WTC11 (cell line): ENCODE measurements at regions not wholly inside any gene's neighbourhood (a gene's known extent, or its start where the extent isn't known, plus 50 kb on each side); places are given as distances from the start of the nearest gene placed in this dataset.

Experiments
- CTCF ChIP-seq: fragments of 200-600 bp; IDR thresholded peaks from 2 replicates; pipeline ENCODE4 v1.8.0; 2022; ENCODE audit warnings: antibody characterized with exemption
- ELF4 ChIP-seq: sonication (generic); formaldehyde crosslinking; IDR thresholded peaks from 2 replicates; pipeline ENCODE4 v1.8.1; 2022; ENCODE audit warnings: low read depth, mild to moderate bottlenecking, moderate library complexity, missing genetic modification reagents
- OVOL2 ChIP-seq: fragments of 250-450 bp; sonication (Bioruptor Pico); IDR thresholded peaks from 2 replicates; pipeline ENCODE4 v1.9.0; 2021; ENCODE audit warnings: mild to moderate bottlenecking, borderline replicate concordance
- USF2 ChIP-seq: sonication (generic); formaldehyde crosslinking; IDR thresholded peaks from 2 replicates; pipeline ENCODE4 v1.8.1; 2023; ENCODE audit warnings: mild to moderate bottlenecking, missing genetic modification reagents, moderate library complexity

- TF ChIP-seq OVOL2 (CRISPR knock-in tag) (no peak), ELF4 (CRISPR knock-in tag) (no peak), CTCF (no peak), USF2 (CRISPR knock-in tag) (no peak)
Observed at GRCh38 chr4:20615486-20616260, 84.6 kb upstream of the PACRGL start.
